Keratinocyte (primary cell): ENCODE measurements at regions not wholly inside any gene's neighbourhood (a gene's known extent, or its start where the extent isn't known, plus 50 kb on each side); places are given as distances from the start of the nearest gene placed in this dataset.

Experiments used
- DNase-seq: peaks from one replicate; pipeline ENCODE4 v3.0.0-alpha.2; 2011; ENCODE audit warnings: low read depth, missing footprints, low spot score
- FAIRE-seq: peaks from 2 replicates; lab custom pipeline; 2011; peaks lifted over from hg19 to GRCh38; lab: Jason Lieb, UNC
- H2AFZ ChIP-seq: 2 replicates; pipeline ENCODE4 v1.6.0; 2012; ENCODE audit warnings: low read length, control low read depth, inconsistent platforms; ENCODE audit not compliant: control insufficient read depth
- H3K27ac ChIP-seq: 2 replicates; pipeline ENCODE4 v1.5.1; 2011; ENCODE audit warnings: low read length; ENCODE audit not compliant: control insufficient read depth, insufficient read depth
- H3K27me3 ChIP-seq: 3 replicates; pipeline ENCODE4 v1.6.0; 2011; ENCODE audit warnings: low read length; ENCODE audit not compliant: control insufficient read depth, insufficient read depth; ENCODE audit errors: extremely low read depth
- H3K36me3 ChIP-seq, 2 experiments: 2 replicates in 1 of 2; 3 replicates in 1 of 2; pipeline ENCODE4 v1.5.1; 2011; ENCODE audit warnings: low read length in 2 of 2, mild to moderate bottlenecking in 1 of 2; ENCODE audit not compliant: control insufficient read depth in 2 of 2, insufficient read depth in 2 of 2; ENCODE audit errors: extremely low read depth in 1 of 2
- H3K4me1 ChIP-seq: 3 replicates; pipeline ENCODE4 v1.5.1; 2011; ENCODE audit warnings: low read length; ENCODE audit not compliant: control insufficient read depth, insufficient read depth; ENCODE audit errors: extremely low read depth
- H3K4me2 ChIP-seq: 3 replicates; pipeline ENCODE4 v1.6.0; 2011; ENCODE audit warnings: low read depth, low read length; ENCODE audit not compliant: control insufficient read depth, insufficient read depth; ENCODE audit errors: extremely low read depth
- H3K4me3 ChIP-seq, 3 experiments: fragments of 200-600 bp in 1 of 3; sonication (generic) in 1 of 3; 2 replicates in 2 of 3; 3 replicates in 1 of 3; pipeline ENCODE4 v1.5.1; 2011 to 2016; ENCODE audit warnings: low read length in 3 of 3, mild to moderate bottlenecking in 3 of 3, control low read depth in 2 of 3, inconsistent platforms in 1 of 3, low read depth in 1 of 3, mixed read lengths in 1 of 3, mixed run types in 1 of 3, moderate library complexity in 1 of 3; ENCODE audit not compliant: control insufficient read depth in 2 of 3, insufficient read depth in 2 of 3; ENCODE audit errors: extremely low read depth in 1 of 3
- H3K79me2 ChIP-seq: 2 replicates; pipeline ENCODE4 v1.6.0; 2012; ENCODE audit warnings: low read length; ENCODE audit not compliant: control insufficient read depth, insufficient read depth
- H3K9ac ChIP-seq: 3 replicates; pipeline ENCODE4 v1.6.0; 2011; ENCODE audit warnings: low read length; ENCODE audit not compliant: control insufficient read depth, insufficient read depth; ENCODE audit errors: extremely low read depth
- H3K9me1 ChIP-seq: 3 replicates; pipeline ENCODE4 v1.6.0; 2011; ENCODE audit warnings: low read length; ENCODE audit not compliant: control insufficient read depth, insufficient read depth; ENCODE audit errors: extremely low read depth
- H3K9me3 ChIP-seq: 2 replicates; pipeline ENCODE4 v1.5.1; 2012; ENCODE audit warnings: low read depth, low read length; ENCODE audit not compliant: control insufficient read depth
- H4K20me1 ChIP-seq: 3 replicates; pipeline ENCODE4 v1.6.0; 2011; ENCODE audit warnings: low read length; ENCODE audit not compliant: control insufficient read depth, insufficient read depth; ENCODE audit errors: extremely low read depth
- CTCF ChIP-seq, 3 experiments: IDR thresholded peaks in 1 of 3; conservative IDR thresholded peaks in 1 of 3; optimal IDR thresholded peaks in 1 of 3; 2 replicates in 2 of 3; 3 replicates in 1 of 3; pipeline versions ENCODE3 to v1.5.1; 2011; ENCODE audit warnings: low read length in 3 of 3, mild to moderate bottlenecking in 3 of 3, moderate library complexity in 2 of 3, control low read depth in 1 of 3, inconsistent platforms in 1 of 3; ENCODE audit not compliant: insufficient read depth in 2 of 3; ENCODE audit errors: extremely low read depth in 1 of 3
- EZH2 ChIP-seq: IDR thresholded peaks from one replicate; pipeline ENCODE4 v1.6.1; 2012; ENCODE audit warnings: inconsistent platforms, mild to moderate bottlenecking, low read length, moderate library complexity
- dilution Hi-C: fragments of 300-500 bp; cut with MboI; formaldehyde crosslinking; loops from one replicate; pipeline ENCODE4 v1.7.0; 2020; ENCODE audit warnings: low sequenced_read_pairs; ENCODE audit not compliant: extremely low pct_ligation_motif_present

DNA sequence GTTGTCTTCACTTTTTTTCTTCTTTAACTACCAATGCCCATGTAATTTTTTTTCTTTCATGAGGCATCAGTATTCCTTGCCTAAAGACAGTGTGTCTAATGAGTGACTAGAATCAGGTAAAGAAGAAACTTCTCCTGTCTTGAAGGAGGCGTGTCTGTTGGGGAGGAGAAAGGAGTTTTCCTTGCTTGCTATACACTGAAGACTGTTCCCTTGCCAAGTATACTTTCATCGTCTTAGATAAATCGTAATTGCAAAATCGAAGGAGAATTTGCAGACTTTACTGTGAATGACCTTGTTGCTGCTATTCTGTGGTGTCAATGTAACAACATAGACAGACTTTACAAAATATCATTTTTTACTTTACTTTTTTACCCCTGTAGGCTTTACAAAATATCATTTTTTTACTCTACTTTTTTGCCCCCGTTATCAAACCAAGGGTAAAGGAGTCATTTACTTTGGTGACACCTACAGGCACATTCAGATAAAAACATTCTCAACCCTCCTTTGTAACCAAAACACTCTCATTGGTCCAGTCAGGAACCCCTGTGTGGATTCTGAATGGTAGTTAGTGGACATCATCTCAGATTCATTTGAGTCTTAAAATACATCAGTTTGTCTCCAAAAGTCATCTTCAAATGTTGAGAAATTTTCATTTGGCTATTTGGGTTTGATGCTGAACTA lies 232.4 kb downstream of the AHR start:
- Histone ChIP-seq H3K9me1 (no peaks in the 10 kb centered on the region), H3K4me1 (peaks cover 14% of the 10 kb centered on the region), H3K4me3 (no peak overlapping the region), H3K27ac (no peak overlapping the region), H4K20me1 (no peaks in the 10 kb centered on the region), H2AFZ (no peak overlapping the region), H3K27me3 (no peaks in the 10 kb centered on the region), H3K9me3 (no peaks in the 10 kb centered on the region), H3K9ac (no peak overlapping the region), H3K79me2 (no peaks in the 10 kb centered on the region), H3K4me2 (no peak overlapping the region), H3K36me3 (no peaks in the 10 kb centered on the region)
- TF ChIP-seq EZH2 (no peak), CTCF (optimal IDR thresholded peaks at IDR 0.05 in 1 of 3, IDR thresholded peaks at IDR 0.05 in 1 of 3, conservative IDR thresholded peaks at IDR 0.05 in 1 of 3; ENCODE audit: extremely low read depth in 1 of 3, insufficient read depth in 2 of 3, low read length in 3 of 3) (no peak)
- dilution Hi-C loops, result no loop called here
- no peak for FAIRE-seq
- DNase-seq, result no peak

- H3K27ac ChIP-seq, result peak overlapping the region; percentile 63
- dilution Hi-C loops, result no loop called here
- no peak overlapping the region for H3K9ac ChIP-seq
- H3K79me2 ChIP-seq, result no peaks in the 10 kb centered on the region
- FAIRE-seq, result peak; percentile 99
- no peaks in the 10 kb centered on the region for H4K20me1 ChIP-seq
- peak overlapping the region; percentile 56 for H3K4me2 ChIP-seq
- no peaks in the 10 kb centered on the region for H3K27me3 ChIP-seq
- no peaks in the 10 kb centered on the region for H3K9me3 ChIP-seq
- H3K4me3 ChIP-seq, result no peak overlapping the region
- H2AFZ ChIP-seq, result no peak overlapping the region
- TF ChIP-seq CTCF (optimal IDR thresholded peaks at IDR 0.05 in 1 of 3, IDR thresholded peaks at IDR 0.05 in 1 of 3, conservative IDR thresholded peaks at IDR 0.05 in 1 of 3; ENCODE audit: extremely low read depth in 1 of 3, insufficient read depth in 2 of 3, low read length in 3 of 3) (no peak), EZH2 (no peak)
- DNase-seq, result peak; percentile 85
- peaks cover 14% of the 10 kb centered on the region for H3K4me1 ChIP-seq
- H3K9me1 ChIP-seq, result no peaks in the 10 kb centered on the region
- H3K36me3 ChIP-seq, result no peaks in the 10 kb centered on the region
Observed at GRCh38 chr7:17532861-17533404, 234.5 kb downstream of the AHR start.
